ENCODE measurements at regions not wholly inside any gene's neighbourhood (a gene's known extent, or its start where the extent isn't known, plus 50 kb on each side); places are given as distances from the start of the nearest gene placed in this dataset.

DNA sequence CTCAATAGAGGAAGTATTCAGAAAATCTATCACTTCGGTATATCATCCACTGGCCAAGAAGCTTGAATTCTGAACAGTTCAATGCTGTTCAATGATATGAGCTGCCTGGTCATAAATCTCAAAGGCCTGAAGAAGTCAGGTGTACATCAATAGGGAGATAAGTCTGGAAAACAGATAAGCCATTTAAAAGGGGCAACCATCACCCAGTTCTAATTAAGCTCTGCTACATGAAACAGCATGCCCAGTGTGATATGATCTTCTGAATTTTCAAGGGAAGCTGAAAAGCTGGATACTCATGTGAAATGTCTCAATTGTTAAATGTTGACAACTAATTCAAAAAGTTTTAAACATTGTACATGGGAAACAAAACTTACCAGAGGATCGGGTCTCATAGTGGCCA is 2020.7 kb upstream of the WWC1 start:
- TF ChIP-seq, protein P1, sequence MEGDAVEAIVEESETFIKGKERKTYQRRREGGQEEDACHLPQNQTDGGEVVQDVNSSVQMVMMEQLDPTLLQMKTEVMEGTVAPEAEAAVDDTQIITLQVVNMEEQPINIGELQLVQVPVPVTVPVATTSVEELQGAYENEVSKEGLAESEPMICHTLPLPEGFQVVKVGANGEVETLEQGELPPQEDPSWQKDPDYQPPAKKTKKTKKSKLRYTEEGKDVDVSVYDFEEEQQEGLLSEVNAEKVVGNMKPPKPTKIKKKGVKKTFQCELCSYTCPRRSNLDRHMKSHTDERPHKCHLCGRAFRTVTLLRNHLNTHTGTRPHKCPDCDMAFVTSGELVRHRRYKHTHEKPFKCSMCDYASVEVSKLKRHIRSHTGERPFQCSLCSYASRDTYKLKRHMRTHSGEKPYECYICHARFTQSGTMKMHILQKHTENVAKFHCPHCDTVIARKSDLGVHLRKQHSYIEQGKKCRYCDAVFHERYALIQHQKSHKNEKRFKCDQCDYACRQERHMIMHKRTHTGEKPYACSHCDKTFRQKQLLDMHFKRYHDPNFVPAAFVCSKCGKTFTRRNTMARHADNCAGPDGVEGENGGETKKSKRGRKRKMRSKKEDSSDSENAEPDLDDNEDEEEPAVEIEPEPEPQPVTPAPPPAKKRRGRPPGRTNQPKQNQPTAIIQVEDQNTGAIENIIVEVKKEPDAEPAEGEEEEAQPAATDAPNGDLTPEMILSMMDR (IDR thresholded peaks at IDR 0.05) = no peak
- no peak for TF ChIP-seq POLR2A (IDR thresholded peaks at IDR 0.05)
- no peak for TF ChIP-seq POLR2AphosphoS5 (IDR thresholded peaks at IDR 0.05)
- TF ChIP-seq EP300 (IDR thresholded peaks at IDR 0.05; ENCODE audit: low read depth) = no peak

Measured in transverse colon (tissue), 4 donors.